Naive thymus-derived CD4-positive, alpha-beta T cell (primary cell): ENCODE measurements at regions not wholly inside any gene's neighbourhood (a gene's known extent, or its start where the extent isn't known, plus 50 kb on each side); places are given as distances from the start of the nearest gene placed in this dataset.

Experiments used
- ATAC-seq: fragments of 150-1000 bp; cut with Tn5 transposase; 2 replicates; pipeline ENCODE4 v1.10.0; 2021; ENCODE audit warnings: mild to moderate bottlenecking, moderate library complexity
- CTCF ChIA-PET: fragments of 350-600 bp; sonication (Branson Sonifier 250); formaldehyde crosslinking; loops from one replicate; lab custom pipeline; 2021; ENCODE audit warnings: antibody characterized with exemption; lab: Charles Lee
- POLR2A ChIA-PET: fragments of 350-600 bp; sonication (Branson Sonifier 250); formaldehyde crosslinking; loops from one replicate; lab custom pipeline; 2021; ENCODE audit warnings: antibody characterized with exemption, inconsistent platforms; lab: Charles Lee
- DNase-seq, 9 donors: peaks; one replicate each; pipeline versions ENCODE4 v3.0.0 to v3.0.0-alpha.2; 2020 to 2022; ENCODE audit warnings: mixed read lengths in 1 of 9
- H3K27ac ChIP-seq: one replicate; pipeline ENCODE4 v1.7.0; 2013; ENCODE audit warnings: mild to moderate bottlenecking, low read depth, low read length, moderate library complexity
- H3K27me3 ChIP-seq, 2 donors: one replicate each; pipeline ENCODE4 v1.7.0; 2013; ENCODE audit warnings: low read length in 2 of 2, mild to moderate bottlenecking in 2 of 2, moderate library complexity in 2 of 2; ENCODE audit not compliant: control insufficient read depth in 2 of 2, insufficient read depth in 2 of 2
- H3K36me3 ChIP-seq, 3 experiments: 1 replicate in 2 of 3; 2 replicates in 1 of 3; pipeline ENCODE4 v1.7.0; 2013; ENCODE audit warnings: low read length in 3 of 3, mild to moderate bottlenecking in 3 of 3, moderate library complexity in 1 of 3; ENCODE audit not compliant: insufficient read depth in 3 of 3, control insufficient read depth in 2 of 3
- H3K4me1 ChIP-seq, 2 donors: one replicate each; pipeline ENCODE4 v1.7.0; 2013; ENCODE audit warnings: low read length in 2 of 2, mild to moderate bottlenecking in 2 of 2, moderate library complexity in 1 of 2; ENCODE audit not compliant: control insufficient read depth in 2 of 2, insufficient read depth in 2 of 2
- H3K4me3 ChIP-seq: 2 replicates; pipeline ENCODE4 v1.7.0; 2013; ENCODE audit warnings: mild to moderate bottlenecking, low read length
- H3K9me3 ChIP-seq, 3 experiments: 1 replicate in 2 of 3; 2 replicates in 1 of 3; pipeline ENCODE4 v1.7.0; 2013; ENCODE audit warnings: low read length in 3 of 3; ENCODE audit not compliant: control insufficient read depth in 2 of 3
- H3K27ac Mint-ChIP-seq, 9 donors: one replicate each; pipeline ENCODE4 v1.8.0; 2020 to 2022; ENCODE audit warnings: mixed read lengths in 9 of 9, mild to moderate bottlenecking in 8 of 9, moderate library complexity in 5 of 9, inconsistent platforms in 2 of 9
- H3K27me3 Mint-ChIP-seq, 5 donors: one replicate each; pipeline ENCODE4 v1.8.0; 2021 to 2022; ENCODE audit warnings: mixed read lengths in 5 of 5, mild to moderate bottlenecking in 1 of 5
- H3K36me3 Mint-ChIP-seq, 5 donors: one replicate each; pipeline ENCODE4 v1.8.0; 2020 to 2022; ENCODE audit warnings: mixed read lengths in 5 of 5, mild to moderate bottlenecking in 3 of 5, inconsistent platforms in 1 of 5
- H3K4me1 Mint-ChIP-seq, 7 donors: one replicate each; pipeline ENCODE4 v1.8.0; 2020 to 2022; ENCODE audit warnings: mixed read lengths in 7 of 7, mild to moderate bottlenecking in 3 of 7, inconsistent platforms in 1 of 7
- H3K4me3 Mint-ChIP-seq, 10 donors: one replicate each; pipeline ENCODE4 v1.8.0; 2020 to 2022; ENCODE audit warnings: mild to moderate bottlenecking in 10 of 10, mixed read lengths in 10 of 10, moderate library complexity in 6 of 10, inconsistent platforms in 2 of 10
- H3K9me3 Mint-ChIP-seq, 11 donors: one replicate each; pipeline ENCODE4 v1.8.0; 2020 to 2022; ENCODE audit warnings: mixed read lengths in 11 of 11, mild to moderate bottlenecking in 4 of 11, inconsistent platforms in 1 of 11, moderate library complexity in 1 of 11
- intact Hi-C, 2 donors: fragments of 100-400 bp; cut with micrococcal nuclease; formaldehyde crosslinking; loops; one replicate each; pipeline ENCODE4 v1.15.1; 2023

DNA sequence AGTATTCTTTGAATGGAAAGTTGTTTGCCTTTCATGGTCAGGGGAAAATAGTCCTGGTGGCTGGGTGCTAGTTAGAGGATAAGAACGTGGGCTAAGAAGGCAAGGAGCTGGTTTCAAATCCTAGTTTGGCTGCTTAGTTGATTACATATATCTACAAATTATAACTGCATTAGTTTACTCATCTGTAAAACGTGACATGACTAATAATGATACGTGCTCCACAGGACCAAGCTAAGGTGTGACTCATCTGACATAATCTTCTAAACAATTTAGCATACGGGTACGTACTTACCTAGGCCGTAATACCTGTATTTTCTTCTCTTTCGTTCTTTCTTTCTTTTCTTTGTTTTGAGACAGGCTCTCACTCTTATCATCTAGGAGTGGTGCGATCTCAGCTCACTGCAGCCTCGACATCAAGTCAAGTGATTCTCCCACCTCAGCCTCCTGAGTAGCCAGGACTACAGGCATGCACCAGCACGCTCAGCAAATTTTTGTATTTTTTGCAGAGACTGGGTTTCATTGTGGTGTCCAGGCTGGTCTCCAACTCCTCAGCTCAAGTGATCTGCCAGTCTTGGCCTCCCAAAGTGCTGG is 1274.2 kb upstream of the GJE1 start:
- ChIA-PET CTCF (no interaction called here), POLR2A (no interaction called here)
- Mint-ChIP-seq H3K36me3 (no peaks in the 10 kb centered on the region), H3K27me3 (no peaks in the 10 kb centered on the region), H3K27ac (no peak overlapping the region), H3K4me1 (no peaks in the 10 kb centered on the region), H3K9me3 (no peaks in the 10 kb centered on the region), H3K4me3 (no peak overlapping the region)
- Histone ChIP-seq H3K36me3 (no peaks in the 10 kb centered on the region), H3K4me1 (no peaks in the 10 kb centered on the region), H3K4me3 (no peak overlapping the region), H3K9me3 (no peaks in the 10 kb centered on the region), H3K27me3 (no peaks in the 10 kb centered on the region), H3K27ac (no peak overlapping the region)
- intact Hi-C loops, result no loop called here
- ATAC-seq, result no peak
- DNase-seq, result no peak

DNA sequence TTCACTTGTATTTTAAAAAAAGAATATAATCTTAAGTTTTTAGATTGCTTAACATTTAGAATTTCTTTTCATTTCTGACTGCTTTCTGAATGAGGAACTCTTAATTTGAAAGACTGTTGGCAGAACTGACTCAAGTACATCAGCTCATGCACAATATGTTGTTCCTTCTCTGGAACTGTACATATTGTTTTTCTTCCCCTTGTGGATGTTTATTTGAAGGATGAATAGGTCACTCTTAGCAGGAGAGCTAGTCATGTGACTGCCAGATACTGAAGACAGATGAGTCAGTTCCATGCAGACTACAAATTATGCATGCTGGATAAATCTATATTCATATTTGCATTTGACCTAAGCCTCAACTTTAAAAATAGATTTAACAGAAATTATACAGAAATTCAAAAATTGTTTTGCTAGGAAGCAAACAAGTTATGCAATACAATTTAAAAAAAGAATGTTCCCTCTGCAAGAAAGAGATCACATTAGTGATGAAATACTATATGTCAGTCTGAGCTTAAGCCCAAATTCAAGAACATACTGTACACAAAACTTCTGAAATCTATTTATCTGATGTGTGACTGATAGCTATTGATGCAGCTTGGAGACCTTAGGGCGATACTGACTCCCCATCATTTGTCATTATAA is 1274.9 kb upstream of the GJE1 start:
- Mint-ChIP-seq H3K27me3 (no peaks in the 10 kb centered on the region), H3K4me3 (no peak overlapping the region), H3K27ac (no peak overlapping the region), H3K36me3 (no peaks in the 10 kb centered on the region), H3K4me1 (no peaks in the 10 kb centered on the region), H3K9me3 (no peaks in the 10 kb centered on the region)
- H3K4me3 ChIP-seq, result no peak overlapping the region
- ATAC-seq (no peak), DNase-seq (no peak)
- CTCF ChIA-PET, result no interaction called here
- H3K36me3 ChIP-seq, result no peaks in the 10 kb centered on the region
- no peak overlapping the region for H3K27ac ChIP-seq
- POLR2A ChIA-PET, result no interaction called here
- H3K27me3 ChIP-seq, result no peaks in the 10 kb centered on the region
- no peaks in the 10 kb centered on the region for H3K9me3 ChIP-seq
- H3K4me1 ChIP-seq, result no peaks in the 10 kb centered on the region
- intact Hi-C loops, result no loop called here

DNA sequence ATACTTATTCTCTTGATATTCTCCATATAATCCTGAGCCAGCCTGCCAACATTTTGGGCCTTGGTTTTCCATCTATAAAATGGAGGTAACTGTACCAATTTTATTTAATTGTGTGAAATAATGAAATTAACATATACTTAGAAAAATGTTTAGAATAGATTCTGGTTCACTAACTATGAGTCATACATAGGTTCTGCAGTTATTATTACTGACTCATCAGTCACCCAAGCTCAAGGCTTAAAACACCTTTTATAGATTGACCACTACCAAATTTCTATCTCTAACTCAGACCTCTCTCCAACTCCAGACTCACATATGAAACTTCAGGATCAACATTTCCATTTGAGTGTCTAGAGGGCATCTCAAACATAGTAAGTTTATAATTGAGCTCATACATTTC is 1277.2 kb upstream of the GJE1 start:
- DNase-seq, result no peak
- H3K4me3 ChIP-seq, result no peak overlapping the region
- H3K4me1 ChIP-seq, result no peaks in the 10 kb centered on the region
- no peaks in the 10 kb centered on the region for H3K27me3 ChIP-seq
- no peak for ATAC-seq
- H3K27me3 Mint-ChIP-seq, result no peaks in the 10 kb centered on the region
- H3K36me3 Mint-ChIP-seq, result no peaks in the 10 kb centered on the region
- intact Hi-C loops, result no loop called here
- ChIA-PET POLR2A (no interaction called here), CTCF (no interaction called here)
- H3K27ac Mint-ChIP-seq, result no peak overlapping the region
- H3K36me3 ChIP-seq, result no peaks in the 10 kb centered on the region
- no peaks in the 10 kb centered on the region for H3K9me3 ChIP-seq
- no peak overlapping the region for H3K4me3 Mint-ChIP-seq
- H3K9me3 Mint-ChIP-seq, result no peaks in the 10 kb centered on the region
- H3K27ac ChIP-seq, result no peak overlapping the region
- H3K4me1 Mint-ChIP-seq, result no peaks in the 10 kb centered on the region

DNA sequence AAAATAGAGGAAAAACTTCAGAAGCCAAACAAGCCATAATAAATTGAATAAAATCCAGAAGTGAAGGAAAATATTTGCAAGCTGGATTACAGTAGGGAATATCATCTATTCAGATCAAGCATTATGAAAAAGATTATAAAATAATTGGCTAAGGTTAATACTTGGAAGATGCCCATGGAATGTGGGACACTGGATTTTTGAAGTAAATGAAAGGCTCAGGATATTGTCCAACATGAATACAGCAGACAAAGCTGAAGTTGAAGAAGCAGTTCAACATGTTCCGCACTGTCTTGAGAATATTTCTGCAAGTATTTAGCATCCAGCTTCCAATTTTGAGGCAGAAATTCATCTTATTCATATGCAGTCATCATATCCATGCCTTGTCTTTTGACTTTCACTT is 1278.4 kb upstream of the GJE1 start:
- no peaks in the 10 kb centered on the region for H3K27me3 ChIP-seq
- Mint-ChIP-seq H3K9me3 (no peaks in the 10 kb centered on the region), H3K36me3 (no peaks in the 10 kb centered on the region), H3K4me1 (no peaks in the 10 kb centered on the region), H3K27ac (no peak overlapping the region), H3K27me3 (peaks cover 0 to under 1% (median 0%) of the 10 kb centered on the region in 5 donors), H3K4me3 (no peak overlapping the region)
- intact Hi-C loops, result no loop called here
- DNase-seq, result no peak
- H3K4me1 ChIP-seq, result no peaks in the 10 kb centered on the region
- no peak for ATAC-seq
- H3K9me3 ChIP-seq, result no peaks in the 10 kb centered on the region
- POLR2A ChIA-PET, result no interaction called here
- no peak overlapping the region for H3K4me3 ChIP-seq
- H3K27ac ChIP-seq, result no peak overlapping the region
- CTCF ChIA-PET, result interaction anchor here (1.1 kb wide), 1 partner anchor 9 kb away, joined by 3 read pairs; no protein-coding TSS in a partner anchor
- no peaks in the 10 kb centered on the region for H3K36me3 ChIP-seq

DNA sequence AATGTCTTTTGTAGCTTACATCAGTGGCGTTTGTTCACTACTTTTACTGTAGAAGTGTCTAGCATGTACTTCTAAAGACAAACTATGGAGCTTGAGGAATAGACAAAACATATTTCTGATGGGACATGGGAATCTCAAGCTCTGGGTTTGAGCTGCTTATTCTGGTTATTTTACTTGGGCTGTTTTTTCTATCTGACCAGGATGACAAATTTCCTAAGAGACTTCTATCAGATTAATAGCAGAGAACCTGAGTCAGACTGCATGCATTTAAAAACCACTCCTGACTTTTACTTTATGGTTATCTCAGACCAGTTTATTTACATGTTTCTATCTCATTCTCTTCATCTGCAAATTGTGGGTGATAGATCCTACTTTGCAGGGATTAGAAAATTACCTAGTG is 1282.3 kb upstream of the GJE1 start:
- no peaks in the 10 kb centered on the region for H3K4me1 Mint-ChIP-seq

DNA sequence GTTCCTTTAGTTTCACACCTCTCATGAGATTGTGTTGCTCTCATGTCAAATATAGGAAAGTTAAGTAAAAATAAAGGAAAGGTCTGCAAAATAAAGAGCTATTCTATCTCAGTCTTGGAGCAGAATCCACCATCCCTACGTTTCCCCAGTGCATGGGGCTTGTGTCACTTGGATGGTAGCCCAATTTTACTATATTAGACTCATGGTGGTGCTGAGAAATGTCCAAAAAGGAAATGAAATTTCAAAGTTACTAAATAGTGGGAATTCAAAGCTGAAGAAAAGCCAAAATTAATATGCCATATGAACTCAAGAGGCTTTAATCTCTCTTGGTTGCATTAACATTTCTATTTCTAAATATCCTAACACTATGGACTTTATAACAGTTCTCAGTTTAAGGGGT is 1283.3 kb upstream of the GJE1 start:
- H3K9me3 Mint-ChIP-seq, result no peaks in the 10 kb centered on the region
- Histone ChIP-seq H3K4me3 (no peak overlapping the region), H3K36me3 (no peaks in the 10 kb centered on the region), H3K27me3 (no peaks in the 10 kb centered on the region), H3K4me1 (no peaks in the 10 kb centered on the region), H3K9me3 (no peaks in the 10 kb centered on the region), H3K27ac (no peak overlapping the region)
- H3K36me3 Mint-ChIP-seq, result no peaks in the 10 kb centered on the region
- ChIA-PET POLR2A (no interaction called here), CTCF (no interaction called here)
- ATAC-seq (no peak), DNase-seq (no peak)
- intact Hi-C loops, result no loop called here
- H3K4me3 Mint-ChIP-seq, result no peak overlapping the region
- H3K27me3 Mint-ChIP-seq, result peaks cover 0 to 5% (median 3%) of the 10 kb centered on the region in 5 donors
- H3K27ac Mint-ChIP-seq, result no peak overlapping the region
- H3K4me1 Mint-ChIP-seq, result no peaks in the 10 kb centered on the region

More for the DNA sequence above, 1282.3 kb upstream of the GJE1 start:
- H3K9me3 Mint-ChIP-seq, result no peaks in the 10 kb centered on the region
- no peaks in the 10 kb centered on the region for H3K36me3 Mint-ChIP-seq
- intact Hi-C loops, result no loop called here
- H3K4me3 Mint-ChIP-seq, result no peak overlapping the region
- no peak for ATAC-seq
- peaks cover 0 to 5% (median 0%) of the 10 kb centered on the region in 5 donors for H3K27me3 Mint-ChIP-seq
- H3K36me3 ChIP-seq, result no peaks in the 10 kb centered on the region
- H3K4me1 ChIP-seq, result no peaks in the 10 kb centered on the region
- no peak overlapping the region for H3K27ac ChIP-seq
- ChIA-PET CTCF (no interaction called here), POLR2A (no interaction called here)
- no peaks in the 10 kb centered on the region for H3K27me3 ChIP-seq
- no peak overlapping the region for H3K4me3 ChIP-seq
- H3K9me3 ChIP-seq, result no peaks in the 10 kb centered on the region
- H3K27ac Mint-ChIP-seq, result no peak overlapping the region
- no peak for DNase-seq

DNA sequence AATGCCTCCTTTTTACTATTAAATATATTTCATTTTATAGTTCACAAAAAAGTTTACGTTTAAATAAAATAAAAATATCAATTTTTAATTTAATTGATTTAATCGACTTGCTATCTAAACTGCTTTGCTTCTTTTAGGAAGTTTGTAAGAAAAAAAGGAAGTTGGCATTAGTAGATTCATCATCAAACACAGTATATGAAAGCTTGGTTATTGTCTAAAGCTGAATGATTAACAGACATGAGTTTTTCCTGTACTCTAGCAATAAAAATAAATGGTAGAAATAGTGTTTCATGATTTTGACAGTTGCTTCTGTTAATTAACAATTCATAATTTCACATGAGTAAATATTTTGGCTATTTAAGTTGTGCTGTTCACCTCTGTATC is 1285.5 kb upstream of the GJE1 start:
- no peak for ATAC-seq
- Mint-ChIP-seq H3K27ac (no peak overlapping the region), H3K4me1 (no peaks in the 10 kb centered on the region), H3K36me3 (no peaks in the 10 kb centered on the region), H3K27me3 (peaks cover 0 to 9% (median 3%) of the 10 kb centered on the region in 5 donors), H3K4me3 (no peak overlapping the region), H3K9me3 (no peaks in the 10 kb centered on the region)
- ChIA-PET CTCF (no interaction called here), POLR2A (no interaction called here)
- DNase-seq, result no peak
- no peaks in the 10 kb centered on the region for H3K36me3 ChIP-seq
- no peak overlapping the region for H3K27ac ChIP-seq
- intact Hi-C loops, result no loop called here
- no peaks in the 10 kb centered on the region for H3K4me1 ChIP-seq
- no peaks in the 10 kb centered on the region for H3K9me3 ChIP-seq
- H3K27me3 ChIP-seq, result no peaks in the 10 kb centered on the region
- no peak overlapping the region for H3K4me3 ChIP-seq
